GM21529 (cell line): ENCODE measurements at regions not wholly inside any gene's neighbourhood (a gene's known extent, or its start where the extent isn't known, plus 50 kb on each side); places are given as distances from the start of the nearest gene placed in this dataset.

Experiments used
- ATAC-seq: cut with Tn5 transposase; IDR thresholded peaks from one replicate; pipeline ENCODE4 v1.9.1; 2021; ENCODE audit not compliant: unreplicated experiment

DNA sequence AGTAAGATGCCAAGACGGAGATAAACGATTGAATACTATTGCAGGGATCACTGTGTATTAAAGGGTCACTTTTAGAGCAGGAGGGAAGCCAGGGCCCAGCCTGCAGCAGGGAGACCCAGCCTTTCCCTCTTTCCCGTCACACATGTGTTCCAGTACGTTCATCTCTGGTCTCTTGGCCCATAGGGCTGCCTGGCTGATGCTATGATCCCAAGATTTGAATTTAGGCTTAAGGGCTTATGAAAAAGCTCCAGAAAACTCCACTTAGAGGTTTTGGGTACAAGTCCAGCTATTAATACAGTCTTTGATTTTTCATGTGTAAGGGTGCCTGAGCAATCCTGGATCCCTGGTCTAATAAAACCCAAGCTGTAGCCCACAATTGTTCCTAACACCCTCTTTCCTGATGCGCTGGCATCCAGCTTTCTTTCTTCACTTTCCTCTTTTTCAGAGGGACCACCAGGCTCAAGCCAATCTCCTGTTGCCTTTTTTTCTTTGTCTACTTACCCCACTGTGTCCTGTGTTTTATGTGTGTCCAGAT, 359.6 kb upstream of the USP24 start:
- no peak for ATAC-seq

DNA sequence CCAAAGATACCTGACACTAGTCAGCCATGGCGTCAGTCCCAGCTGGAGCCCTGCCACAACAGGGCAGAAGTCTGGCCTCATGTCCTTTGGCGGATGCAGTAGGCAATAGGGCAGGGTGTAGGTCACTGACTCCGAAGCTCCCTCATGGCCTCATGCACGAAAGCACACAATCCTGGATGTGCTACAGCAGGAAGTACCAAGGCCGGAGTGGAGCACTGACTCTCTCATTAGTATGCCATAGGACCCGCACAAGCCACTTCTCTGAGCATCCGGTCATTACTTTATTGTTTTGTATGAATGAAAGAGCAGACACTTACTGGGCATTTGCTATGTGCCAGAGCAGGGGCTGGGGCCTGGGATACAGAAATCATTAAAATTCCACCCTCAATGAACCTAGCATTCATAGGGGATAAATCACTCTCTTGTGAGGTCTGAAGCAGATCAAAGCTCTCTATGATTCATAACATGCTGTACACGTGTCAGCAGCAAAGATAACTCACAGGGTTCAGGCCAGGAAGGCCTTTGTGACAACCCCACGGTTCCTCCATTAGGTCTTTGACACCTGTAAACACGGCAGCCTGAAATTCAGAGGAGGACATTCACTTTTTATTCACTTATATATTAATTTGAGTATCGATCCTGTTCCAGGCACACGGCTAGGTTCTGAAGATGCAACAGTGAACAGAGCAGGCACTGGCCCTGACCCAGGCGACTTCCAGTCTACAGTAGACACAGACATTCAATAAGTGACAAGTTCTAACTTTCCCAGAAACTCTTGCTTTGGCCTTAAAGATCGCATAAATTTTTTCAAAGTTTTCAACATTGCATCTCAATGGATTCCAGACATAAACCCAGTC, 357.9 kb upstream of the USP24 start:
- no peak for ATAC-seq

DNA sequence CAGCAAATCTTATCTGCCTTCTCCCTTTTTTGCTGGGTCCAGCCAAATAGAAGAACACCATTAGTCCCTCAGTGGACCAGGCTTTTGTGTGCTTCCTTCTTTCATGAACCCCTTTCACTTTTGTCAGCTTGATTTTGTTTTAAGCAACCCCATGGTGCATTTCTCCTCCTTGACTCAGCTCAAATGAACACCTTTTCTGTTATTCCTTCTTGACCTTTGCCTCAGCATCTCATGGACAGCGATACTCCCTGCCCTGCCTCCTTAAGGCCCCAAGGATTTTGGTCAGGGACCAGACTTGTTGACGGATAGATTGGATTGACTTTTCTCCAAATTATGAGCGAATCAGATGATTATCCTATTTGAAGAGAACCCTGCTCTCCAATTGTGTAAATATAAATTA, 356.6 kb upstream of the USP24 start:
- no peak for ATAC-seq

DNA sequence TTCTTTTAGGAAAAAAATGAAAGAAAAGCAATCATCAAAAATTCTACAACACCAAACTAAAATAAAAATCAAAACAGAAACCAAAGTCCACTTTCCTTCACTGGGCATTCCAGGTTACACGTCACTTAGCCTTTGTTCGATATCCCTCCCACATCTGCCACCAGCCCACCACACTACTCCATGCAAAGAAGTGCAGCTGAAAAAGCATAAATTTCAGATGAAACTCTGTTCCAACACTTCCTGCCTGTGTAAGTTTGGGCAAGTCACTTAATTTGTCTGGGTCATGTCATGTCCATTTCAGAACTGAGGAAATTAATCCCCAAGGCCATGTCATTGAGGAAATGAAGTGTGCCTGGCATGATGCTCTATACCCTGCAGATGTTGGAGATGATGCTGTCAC, 354.3 kb upstream of the USP24 start:
- no peak for ATAC-seq

DNA sequence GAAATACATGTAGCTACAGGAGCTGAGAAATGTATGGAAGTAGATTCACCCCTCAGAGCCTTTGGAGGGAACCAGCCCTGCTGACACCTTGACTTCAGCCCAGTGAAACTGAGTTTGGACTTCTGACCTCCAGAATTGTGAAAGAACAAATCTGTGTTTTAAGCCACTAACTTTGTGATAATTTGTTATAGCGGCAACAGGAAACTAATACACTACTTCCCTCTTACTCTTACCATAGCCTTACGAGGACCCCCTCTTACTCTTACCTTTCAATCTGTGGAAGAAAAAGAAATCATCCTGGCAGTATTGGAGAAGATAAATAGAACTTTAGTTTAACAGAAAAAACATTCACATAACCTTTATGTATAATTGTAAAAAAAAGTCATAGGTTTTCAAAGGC, 353.6 kb upstream of the USP24 start:
- ATAC-seq: no peak

DNA sequence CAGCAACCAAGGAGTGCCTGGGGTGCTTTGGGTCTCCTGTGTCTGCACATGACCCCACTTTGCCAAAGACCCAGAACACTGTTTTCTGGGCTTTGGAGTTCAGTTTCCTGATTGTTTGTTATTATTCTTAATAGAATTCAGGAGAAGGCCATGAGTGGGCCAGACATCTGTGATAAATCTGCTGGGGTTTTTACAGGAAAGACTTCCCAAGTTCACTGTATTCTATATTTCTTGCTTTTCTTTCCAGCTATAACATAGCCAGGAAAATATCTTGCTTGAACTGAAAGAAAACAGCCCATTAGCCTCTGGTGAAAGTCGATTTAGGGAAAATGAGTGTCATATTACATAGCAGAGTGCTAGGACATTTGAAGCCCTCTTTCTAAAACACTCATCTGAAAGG, 345.1 kb upstream of the USP24 start:
- no peak for ATAC-seq

DNA sequence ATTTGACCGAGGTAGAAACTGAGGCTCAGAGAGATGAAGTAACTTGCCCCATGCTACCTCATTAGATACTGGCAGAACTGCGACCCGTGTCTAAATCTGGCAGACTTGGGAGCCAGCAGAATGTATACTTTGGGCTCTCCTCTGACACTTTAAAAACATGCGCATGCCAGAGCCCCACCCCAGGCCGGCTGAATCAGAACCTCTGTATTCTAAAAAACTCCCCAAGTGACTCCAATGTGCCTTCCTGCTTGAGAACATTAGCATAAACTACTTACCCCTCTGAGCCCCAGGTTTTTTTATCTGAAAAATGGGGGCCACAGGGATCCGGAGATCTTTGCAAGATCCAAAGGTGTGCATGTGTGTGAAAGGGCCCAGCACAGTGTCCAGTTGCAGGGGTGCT, 344.7 kb upstream of the USP24 start:
- no peak for ATAC-seq

DNA sequence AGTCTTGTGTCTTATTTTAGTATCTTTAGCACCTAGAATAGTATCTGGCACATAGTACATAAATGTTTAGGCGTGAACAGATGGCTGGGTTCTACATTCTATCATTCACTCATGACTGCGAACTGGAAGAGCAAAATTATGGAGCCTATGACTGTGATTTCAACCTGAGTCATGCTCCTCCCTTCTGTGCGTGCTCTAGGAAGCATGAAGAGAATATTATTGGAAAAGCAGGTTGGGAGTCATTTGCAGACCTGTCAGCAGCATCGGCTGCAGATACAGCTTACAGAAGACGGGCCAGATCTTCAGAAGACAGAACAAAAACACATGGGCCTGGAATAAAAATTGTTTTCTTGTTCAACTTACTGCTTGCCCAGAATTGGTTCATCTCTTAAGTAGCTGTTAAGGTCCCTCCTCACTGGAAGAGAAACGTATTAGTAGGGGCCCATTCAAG, 344.0 kb upstream of the USP24 start:
- no peak for ATAC-seq

DNA sequence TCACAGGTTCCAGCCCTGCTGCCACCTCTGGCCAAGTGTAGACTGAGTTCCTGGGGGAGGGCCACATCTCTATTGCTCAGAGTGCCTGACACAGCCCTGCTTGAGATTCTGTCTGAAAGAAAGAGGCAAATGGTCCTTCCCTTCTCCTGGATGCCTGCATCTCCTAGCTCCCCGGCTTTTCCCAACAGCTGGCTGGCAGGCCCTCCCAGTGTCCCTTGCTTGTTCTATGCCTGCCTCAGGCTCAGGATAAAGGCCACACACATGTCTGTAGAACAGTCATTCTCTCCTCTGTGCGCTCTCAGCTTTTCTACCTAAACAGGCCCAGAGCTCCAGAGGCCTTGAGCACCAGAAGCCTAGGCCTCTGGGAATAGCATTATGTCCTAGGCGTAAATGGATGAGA, 343.4 kb upstream of the USP24 start:
- no peak for ATAC-seq

DNA sequence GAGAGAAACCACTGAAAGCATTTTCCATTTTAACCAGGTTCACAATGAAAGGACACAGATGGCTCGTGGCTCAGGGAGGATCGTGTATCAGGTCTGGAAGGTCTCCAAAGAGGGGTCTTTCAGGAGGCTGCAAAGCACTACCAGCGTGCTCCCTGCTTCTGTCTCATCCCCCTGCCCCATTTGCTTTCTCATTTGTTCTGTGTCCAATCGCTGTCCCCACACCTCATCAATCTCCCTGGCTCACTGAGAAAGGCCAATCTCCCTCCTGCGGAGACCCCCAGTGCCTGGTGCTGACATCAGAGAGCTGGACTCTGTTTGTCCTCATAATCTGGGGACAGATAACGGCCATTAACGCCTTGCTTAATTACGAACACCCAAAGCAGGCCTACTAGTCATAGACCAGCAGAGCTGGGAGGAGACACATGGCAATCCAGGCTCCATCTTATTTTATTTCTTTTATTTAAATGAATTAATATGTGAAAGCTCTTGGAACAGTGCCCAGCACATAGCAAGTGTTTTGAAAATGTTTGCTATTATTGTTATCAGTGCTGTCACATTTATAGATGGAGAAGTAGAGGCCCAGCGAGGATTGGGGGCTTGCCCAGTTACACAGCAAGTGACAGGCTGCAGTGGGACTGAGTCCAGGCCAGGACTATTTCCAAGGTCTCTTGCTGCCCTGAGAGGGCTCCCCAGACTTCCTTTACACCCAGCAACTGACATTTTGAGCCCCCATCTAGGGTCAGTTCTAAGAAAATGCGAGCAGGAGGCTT, 341.0 kb upstream of the USP24 start:
- no peak for ATAC-seq

DNA sequence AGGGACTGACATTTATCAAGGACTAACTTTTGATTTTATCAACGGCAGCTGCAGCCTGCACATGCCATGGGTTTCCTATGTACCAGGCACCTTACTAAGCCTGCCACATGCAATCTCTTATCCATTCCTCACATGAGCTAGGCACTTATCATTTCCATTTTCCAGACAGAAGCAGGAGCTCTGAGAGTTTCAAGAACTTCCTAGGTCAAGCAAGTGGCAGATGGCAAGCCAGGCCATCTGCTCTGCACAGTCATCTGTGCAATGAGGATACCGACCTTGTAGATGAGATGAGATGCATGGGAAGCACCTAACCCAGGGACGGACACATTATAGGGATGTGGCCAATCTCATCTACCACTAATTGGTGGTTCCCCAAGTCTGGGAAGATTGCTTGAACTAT, 339.4 kb upstream of the USP24 start:
- ATAC-seq: no peak

DNA sequence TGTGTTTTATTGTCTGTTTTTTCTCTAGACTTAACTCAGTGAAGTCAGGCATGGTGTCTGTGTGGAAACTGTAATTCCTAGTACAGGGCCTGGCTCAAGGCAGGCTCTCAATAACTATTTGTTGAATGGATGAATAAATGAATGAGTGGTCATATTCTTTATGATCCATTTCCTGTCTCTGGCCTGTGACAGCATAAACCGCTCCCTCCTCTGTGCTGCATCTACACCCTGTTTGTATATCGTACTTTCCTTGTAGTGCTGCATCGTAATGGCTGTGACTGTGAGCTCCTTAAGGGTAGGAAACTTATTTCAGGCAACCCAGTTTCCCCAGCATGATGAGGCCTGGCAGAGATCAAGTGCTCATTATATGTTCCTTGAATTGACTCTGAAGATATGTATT, 337.5 kb upstream of the USP24 start:
- no peak for ATAC-seq

DNA sequence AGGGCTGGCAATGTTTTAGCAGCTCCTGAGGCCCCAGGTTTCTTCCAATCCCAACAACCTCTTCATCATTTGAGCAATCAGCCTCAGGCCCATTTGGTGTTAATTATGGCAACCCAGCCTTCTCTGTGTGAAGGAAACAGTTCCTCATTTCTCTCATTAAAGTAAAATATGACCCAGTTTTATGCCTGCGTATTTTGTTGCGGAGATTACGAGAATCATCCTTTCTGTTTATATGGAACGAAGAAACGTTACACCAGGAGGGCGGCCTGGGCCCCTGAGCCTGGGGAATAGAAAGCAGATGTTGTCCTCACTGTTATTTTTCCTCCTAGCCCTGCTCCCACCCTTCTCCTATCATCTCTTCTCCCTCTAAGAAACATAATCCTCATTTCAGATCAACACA, 332.2 kb upstream of the USP24 start:
- ATAC-seq: no peak

DNA sequence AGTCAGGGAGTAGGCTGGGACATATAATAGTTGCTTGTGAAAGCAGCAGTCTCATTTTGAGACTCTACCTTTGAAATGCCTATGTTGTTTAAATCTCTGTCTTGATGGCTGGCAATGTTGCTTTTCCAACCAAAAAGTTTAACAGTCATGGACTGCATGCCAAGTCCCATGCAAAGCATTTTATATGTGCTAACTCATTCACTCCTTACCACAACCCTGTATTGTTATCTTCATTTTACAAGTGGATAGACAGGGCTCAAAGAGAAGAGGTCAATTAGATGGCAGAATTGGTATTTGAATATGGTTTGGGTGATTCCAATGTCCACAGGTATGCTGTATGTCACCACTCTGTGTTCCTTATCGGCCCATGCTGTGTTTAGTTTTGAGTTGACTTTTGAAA, 331.4 kb upstream of the USP24 start:
- no peak for ATAC-seq

DNA sequence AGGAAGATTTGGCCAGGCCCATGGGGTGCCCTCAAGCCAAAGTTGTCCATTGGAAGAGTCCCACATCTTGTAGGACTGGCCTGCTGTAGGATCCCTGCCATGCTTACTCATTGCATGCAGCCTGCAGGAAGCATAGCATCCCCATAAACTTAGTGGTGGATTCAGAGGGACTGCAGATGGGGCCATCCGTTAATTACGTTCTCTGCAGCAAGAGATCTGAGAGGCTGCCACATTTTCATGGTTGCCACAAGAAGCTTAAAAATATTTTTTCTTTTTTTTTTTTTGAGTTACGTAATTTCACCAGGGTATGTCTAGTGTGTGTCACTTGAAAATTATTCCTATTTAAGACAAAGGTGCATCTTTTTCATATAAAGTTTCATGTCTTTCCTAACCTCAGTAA, 329.7 kb upstream of the USP24 start:
- ATAC-seq: no peak

DNA sequence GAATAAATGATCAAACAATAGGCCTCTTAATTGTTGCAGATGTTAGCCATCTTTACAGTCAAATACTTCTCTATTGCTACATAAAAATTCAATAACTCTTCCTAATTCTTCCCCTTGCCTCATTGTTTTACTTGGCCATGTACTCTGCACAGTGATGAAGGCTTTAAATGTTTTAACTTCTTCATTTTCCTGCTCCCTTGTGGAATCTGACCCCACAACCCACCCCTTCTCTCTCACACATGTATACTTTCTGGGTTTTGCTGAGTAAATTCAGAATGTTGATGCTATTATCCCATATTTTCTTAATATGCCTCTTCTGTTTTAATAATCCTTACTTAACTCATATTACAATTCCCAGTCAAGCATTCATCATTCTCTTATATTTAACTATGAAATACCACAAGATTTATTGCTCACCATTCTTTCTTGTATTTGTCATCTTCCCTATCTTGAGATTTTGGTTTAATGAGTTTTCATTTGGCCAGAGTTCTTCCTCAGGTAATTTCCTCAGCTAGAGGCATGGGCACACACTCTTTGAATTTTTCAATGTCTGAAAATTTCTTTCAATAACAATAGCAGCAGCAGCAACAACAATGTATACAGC, 327.8 kb upstream of the USP24 start:
- no peak for ATAC-seq

DNA sequence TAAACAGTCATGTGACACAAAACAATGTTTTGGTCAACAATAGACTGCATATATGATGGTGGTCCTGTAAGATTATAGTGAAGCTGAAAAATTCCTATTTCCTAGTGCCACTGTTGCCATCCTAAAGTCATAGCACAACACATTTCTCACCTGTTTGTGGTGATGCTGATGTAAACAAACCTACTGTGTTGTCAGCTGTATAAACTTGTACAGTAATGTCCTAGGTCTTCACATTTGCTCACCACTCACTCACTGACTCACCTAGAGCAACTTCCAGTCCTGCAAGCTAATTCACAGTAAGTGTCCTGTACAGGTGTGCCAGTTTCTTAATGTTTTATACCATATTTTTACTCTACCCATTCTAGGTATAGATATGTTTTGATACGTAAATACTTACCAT, 326.1 kb upstream of the USP24 start:
- ATAC-seq: no peak

DNA sequence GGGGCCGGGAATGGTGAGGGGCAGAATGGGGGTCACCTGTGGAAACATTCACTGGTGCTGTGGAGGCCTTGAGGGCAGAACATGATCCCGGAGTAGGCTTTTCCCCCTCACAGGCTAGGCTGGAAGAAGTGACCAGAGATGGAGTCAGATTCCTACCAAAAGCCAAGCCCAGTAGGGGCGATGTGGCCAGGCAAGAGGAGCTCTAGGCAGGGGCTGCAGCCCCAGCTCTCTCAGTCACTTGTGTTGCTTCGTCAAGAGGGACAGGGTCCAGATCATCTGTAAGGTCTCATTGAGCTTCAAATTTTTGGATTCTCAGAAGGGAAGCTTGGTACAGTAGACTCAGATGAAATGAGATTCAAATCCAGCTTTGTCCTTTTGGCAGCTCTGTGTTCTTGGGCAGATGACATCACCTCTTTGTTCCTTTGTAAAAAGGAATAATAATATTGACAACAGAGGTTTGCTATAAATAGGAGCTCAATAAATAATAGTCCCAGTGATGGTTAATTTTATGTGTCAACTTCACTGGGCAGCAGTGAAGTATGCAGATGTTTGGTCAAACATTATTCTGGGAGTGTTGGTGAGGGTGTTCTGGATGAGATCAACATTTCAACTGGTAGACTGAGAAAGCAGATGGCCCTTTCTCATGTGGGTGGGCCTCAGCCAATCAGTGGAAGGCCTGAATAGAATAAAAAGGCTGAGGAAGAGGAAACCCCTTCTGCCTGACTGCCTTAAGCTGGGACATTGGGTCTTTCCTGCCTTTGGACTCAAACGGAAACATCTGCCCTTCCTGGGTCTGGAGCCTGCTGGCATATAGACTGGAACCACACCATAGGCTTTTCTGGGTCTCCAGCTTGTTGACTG, 324.7 kb upstream of the USP24 start:
- no peak for ATAC-seq

DNA sequence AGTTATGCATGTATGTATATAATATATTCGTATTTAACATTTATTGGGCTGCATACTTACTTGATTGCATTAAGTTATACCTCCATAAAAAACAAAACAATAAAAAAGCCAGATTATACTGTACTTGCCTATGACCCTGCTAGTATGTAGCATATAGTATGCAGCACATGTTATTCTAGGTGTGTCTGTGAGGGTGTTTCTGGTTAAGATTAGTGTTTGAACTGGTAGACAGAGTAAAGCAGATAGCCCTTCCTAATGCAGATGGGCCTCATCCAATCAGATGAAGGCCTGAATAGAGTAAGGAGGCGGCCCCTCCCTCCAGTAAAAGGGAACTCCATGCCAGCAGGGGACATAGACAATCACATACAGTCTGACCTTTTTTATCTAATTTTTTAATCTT, 323.3 kb upstream of the USP24 start:
- ATAC-seq: no peak

DNA sequence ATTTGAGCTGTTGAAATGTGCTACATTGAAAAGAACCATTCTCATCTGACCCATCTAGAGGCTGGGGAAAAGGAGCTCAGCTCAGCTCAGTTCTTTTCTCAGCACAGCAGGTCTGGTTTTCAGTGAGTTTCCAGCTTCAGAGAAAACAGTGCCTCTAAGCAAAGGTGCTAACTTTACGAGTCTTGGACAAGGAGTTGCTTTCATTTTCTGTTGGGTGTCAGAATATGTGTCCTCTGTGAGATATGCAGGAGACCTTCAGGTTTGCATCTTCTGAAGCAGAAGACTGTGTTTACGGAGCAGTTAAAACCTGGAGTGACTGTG, 321.3 kb upstream of the USP24 start:
- no peak for ATAC-seq
